GM19438 (cell line): ENCODE measurements at regions not wholly inside any gene's neighbourhood (a gene's known extent, or its start where the extent isn't known, plus 50 kb on each side); places are given as distances from the start of the nearest gene placed in this dataset.
"Not testable (repeated sequence)": the region's sequence is repeated elsewhere in the genome, so short reads cannot be mapped to it uniquely, and the experiment has no call there.

Source experiments
- ATAC-seq: cut with Tn5 transposase; IDR thresholded peaks from one replicate; pipeline ENCODE4 v1.9.1; 2021; ENCODE audit warnings: low read depth; ENCODE audit not compliant: unreplicated experiment

DNA sequence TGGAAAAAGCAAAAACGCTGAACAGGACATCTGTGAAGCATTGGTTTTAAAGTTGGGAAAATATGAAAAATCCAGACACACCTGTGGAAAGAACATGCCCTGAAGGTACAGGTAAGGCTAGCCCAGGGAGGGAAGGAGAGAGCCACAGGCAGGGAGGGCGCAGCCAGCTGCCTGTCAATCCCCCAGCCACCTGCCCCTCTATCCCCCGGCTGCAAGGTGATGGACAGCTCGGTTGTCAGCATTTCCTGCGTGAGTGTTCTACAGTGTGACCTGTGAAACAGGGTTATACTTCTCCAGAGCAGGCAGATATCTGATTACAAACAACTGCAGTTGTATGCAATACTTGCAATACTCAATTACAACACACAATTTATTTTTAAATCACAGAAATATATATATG, 358.1 kb downstream of the SMOC2 start:
- ATAC-seq: no peak

- no peak for ATAC-seq
Measured at GRCh38 chr6:168796106-168796505, 355.1 kb downstream of the SMOC2 start.

GRCh38 chr6:168795611-168796010, 354.6 kb downstream of the SMOC2 start:
- not testable (repeated sequence) for ATAC-seq

GRCh38 chr6:168794491-168794890, 353.5 kb downstream of the SMOC2 start:
- no peak for ATAC-seq

- ATAC-seq: no peak
Measured at GRCh38 chr6:168793649-168794048, 352.7 kb downstream of the SMOC2 start.

DNA sequence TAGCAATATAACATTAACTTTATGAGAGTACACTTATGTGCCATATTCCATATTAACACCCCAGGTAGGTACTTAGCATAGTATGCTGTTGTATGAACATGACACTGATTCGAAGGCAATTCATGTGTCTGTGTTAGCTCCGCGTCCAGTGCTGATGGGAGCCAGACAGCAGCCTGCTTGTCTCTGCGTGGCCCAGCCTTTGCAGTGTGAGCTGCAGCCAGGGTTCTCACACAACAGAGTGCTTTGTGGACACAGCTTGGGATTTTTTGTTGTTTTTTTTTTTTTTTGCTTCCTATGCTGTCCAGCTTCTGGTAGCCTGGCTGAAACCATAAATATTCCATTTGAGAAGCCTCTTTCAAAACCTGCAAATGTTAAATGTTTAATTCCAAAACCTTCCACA, 350.9 kb downstream of the SMOC2 start:
- no peak for ATAC-seq

- ATAC-seq: no peak
Measured at GRCh38 chr6:168789699-168790098, 348.7 kb downstream of the SMOC2 start.

DNA sequence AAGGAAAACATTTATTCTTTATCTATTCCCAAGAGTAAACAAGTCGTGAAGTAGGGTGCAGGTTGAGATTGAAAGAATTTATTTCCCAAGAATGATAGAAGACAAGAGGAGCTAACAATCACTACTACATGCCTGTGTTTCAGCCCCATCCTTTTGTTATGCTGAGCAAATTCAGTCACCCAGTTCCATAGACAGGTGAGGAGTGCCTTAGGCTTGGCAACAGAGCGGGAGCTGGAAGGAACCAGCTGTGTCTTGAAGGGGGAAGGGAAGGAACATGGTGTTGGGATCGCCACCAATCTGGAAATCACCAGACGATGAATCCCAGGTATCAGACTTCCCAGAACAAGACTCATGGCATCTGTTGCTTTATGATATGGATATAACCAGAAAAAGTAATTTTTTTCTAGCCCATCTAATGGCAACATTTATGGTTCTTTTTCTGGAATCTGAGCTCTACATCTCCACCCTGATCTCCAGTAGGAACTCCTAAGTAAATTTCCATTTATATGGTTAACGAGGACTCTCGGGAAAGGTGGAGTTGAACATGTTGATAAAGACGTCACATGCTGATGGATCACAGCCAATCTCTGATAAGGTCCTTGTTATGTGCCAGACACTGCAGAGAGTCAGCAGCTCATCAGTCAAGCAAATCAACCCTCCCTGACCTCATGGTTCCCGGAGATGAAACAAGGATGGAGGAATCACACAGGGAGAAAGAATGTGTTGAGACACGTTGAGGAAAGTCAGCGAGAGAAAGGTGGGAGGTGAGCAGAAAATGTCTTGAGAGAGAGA, 344.9 kb downstream of the SMOC2 start:
- ATAC-seq: no peak

DNA sequence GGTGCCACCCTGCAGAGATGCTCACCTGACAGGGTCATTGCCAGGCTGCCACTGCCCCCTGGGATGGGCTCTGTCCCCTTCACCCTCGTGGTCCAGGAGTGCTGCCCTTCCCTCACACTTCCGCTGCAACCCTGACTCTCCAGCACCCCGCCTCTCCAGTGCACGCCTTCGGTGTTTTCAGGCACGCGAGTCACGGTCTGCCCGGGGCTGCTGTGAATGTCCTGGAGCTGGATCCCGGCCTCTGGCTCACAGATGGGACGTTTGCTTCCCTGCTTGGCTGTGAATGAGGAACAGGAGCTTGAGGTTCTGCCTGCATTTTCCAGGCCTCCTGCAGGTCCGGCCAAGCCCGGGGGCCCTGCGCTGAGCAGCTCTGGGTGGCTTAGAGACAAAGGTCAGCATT, 343.4 kb downstream of the SMOC2 start:
- ATAC-seq: no peak

DNA sequence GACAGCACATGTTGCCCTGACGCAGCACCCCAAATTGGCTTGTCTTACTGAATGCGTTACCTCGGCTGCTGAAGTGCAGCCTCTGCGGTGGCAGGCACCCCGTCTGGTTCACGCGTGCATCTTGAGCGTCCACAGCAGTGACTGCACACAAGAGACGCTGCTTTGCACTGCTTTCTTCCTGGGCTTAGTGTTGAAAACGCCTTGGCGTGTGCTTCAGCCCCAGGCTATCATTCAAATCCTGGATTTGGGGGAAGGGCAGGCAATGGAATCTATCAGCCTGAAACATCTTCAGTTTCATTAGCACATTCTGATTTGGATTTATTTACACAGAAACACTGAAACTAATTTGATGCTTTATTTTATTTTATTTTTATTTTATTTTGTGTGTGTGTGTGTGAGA, 342.7 kb downstream of the SMOC2 start:
- ATAC-seq: no peak

GRCh38 chr6:168782187-168782751, 341.3 kb downstream of the SMOC2 start:
- no peak for ATAC-seq

- ATAC-seq: no peak
Measured at GRCh38 chr6:168778201-168778600, 337.2 kb downstream of the SMOC2 start.

DNA sequence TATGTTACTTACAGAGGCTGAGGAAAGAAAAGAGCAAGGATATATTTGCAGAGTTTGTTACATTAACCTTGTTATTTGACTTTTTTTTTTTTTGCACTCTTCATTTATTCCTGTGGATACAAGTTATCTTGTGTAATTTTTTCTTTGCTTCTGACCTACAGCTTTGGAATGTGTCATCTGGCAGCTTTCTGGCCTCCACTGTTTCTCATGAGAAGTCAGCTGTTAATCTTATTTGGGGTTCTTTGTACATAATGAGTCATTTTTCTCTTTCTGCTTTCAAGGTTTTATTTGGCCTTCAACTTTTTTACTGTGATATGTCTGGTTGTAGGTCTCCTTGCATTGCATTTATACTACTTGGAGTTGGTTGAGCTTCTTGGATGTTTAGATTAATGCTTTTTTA, 333.4 kb downstream of the SMOC2 start:
- ATAC-seq: no peak

DNA sequence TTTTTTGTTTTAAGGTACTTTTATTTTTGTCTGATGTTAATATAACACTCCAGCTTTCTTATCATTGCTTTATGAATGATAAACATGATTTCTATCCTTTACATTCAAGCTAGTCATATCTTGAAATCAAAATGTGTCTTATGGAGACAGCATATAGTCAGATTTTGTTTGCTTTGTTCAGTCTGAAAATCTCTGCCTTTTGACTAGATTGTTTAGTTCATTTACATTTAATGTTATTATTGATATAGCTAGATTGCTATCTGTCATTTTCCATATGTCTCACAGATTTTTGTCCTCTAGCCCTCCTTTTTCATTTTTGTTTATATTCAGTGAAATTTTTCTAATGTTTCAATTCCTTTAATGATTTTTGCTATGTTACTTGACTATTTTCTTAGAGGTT, 332.8 kb downstream of the SMOC2 start:
- no peak for ATAC-seq

DNA sequence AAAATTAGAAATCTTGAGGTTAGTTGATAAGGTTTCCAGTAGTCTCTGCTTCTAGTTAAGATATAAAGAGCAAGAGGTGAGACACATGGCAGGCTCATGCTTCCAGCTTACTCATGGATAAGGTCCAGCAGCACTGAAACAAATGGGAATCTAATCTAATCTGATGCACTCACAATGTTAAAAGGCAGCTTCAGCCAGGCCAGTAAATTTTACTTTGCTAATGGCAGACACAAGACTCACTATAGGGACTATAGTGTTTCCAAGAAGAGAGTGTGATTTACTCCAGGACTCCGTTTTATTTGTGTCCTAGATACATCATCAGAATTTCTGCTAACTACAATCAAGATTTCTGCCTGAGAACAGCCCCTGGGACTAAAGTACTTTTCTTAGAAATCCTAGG, 324.8 kb downstream of the SMOC2 start:
- ATAC-seq: no peak

DNA sequence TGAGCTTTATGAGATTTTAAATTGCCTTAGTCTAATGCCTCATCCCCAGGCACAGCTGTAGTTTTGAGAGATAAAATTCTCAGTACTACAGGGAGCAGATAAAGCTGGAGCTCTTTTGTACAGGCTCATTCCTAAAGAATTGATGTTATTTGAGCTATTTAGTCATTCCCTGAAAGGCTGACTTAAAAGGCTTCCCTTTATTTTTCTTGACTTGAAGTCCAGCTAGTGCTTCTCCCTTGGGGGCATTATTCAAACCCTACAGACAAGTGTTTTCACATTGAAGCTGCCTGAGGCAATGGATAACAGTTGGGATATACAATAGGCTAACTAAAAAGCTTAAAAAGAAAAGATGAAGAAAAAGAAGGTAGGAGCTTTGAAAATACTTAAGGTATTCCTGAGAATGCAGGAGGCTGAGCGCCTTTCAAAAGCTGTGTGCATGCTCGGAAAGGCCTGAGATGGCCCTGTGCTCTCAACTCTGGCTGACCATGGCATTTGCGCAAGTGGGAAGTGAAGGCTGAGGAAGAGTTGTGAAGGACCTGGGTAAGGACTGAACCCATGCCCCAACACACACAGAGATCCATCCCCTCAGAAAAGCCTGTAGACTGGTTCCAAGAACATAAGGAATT, 315.1 kb downstream of the SMOC2 start:
- ATAC-seq: no peak

DNA sequence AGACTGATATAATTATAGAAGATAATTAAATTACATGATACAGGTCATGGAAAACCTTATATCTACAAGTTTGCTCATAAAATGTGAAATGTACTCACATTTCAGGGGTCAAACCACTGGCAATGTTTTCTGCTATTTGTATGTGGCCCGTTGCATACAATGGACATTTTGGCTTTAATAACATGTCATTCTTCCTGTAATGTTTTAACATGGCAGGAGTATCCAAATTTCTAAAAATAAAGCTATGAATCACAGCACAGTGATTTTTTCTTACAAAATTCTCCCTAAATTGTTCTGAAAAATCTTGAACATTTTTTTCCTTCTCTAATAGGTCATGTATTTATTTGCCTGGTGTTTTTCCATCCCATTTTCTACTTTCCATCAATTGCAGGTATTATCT, 305.7 kb downstream of the SMOC2 start:
- ATAC-seq: no peak

GRCh38 chr6:168746013-168746412, 305.0 kb downstream of the SMOC2 start:
- no peak for ATAC-seq

DNA sequence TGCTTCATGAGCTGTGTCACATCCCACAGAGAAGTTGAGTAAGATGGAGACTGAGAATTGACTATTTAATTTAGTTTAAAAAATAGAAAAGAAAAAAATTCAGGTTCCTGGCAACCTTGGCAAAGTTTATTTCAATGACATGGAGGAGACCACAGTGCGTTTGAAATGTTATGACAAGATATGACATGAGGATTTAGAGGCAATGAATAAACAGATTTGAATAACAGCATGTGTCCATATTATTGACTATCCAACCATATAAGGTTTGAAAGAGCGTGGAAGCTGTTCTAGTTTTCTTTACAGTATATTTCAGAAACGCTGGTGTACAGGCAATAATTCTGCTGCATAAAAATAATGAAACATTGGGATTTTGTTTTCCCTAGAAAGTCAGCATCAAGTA, 303.9 kb downstream of the SMOC2 start:
- no peak for ATAC-seq

DNA sequence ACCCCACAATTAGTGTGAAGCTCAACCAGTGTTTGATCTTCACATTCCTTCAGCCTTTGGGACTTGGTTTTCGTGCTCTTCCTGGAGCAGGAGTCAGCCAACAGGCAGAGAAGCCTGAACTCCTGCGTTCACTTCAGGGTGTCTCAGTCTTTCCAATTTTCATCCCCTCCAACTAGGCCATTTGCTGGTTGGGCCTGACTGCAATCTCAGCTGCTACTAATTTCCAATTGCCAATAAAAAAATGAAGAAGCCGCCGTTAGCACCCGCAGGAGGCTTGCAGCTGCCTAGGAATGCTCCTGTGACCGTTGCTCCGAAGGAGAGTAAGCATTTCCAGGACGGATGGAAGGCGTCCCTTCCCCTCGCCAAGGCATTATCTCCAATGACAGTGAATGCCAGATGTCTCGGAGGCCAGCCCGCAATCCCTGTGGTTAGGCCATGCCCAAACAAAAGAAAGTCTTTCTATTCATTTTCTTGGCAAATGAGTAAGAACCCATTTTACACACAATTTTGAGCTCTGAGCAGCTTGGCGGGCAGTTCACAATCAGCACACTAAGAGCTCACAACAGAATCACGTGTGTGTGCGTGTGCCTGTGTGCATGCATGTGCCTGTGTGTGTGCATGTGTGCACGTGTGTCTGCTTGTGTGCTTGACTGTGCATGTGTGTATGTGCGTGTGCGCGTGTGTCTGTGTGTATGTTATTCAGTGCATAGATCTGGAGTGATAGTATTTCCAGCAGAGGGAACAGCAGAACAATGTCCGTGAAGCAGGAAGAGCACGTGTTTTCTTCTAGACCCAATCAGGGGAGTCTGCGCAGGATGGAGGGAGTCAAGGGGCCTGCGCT, 301.2 kb downstream of the SMOC2 start:
- no peak for ATAC-seq

DNA sequence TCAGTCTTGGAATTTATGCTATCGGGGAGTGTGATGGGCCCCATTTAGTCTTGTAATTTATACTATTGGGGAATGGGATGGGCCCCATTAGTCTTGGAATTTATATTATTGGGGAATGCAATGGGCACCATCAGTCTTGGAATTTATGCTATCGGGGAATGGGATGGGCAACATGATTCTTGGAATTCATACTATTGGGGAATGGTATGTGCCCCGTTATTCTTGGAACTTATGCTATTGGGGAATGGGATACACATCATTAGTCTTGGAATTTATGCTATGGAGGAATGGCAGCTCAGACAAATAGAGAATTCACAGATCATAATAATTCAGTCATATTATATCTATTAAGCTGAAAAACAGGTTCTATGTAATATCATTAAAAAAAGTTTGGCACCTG, 300.3 kb downstream of the SMOC2 start:
- ATAC-seq: no peak
